CD4-positive, alpha-beta T cell (primary cell): ENCODE measurements at regions not wholly inside any gene's neighbourhood (a gene's known extent, or its start where the extent isn't known, plus 50 kb on each side); places are given as distances from the start of the nearest gene placed in this dataset.

Experiments used
- ATAC-seq: fragments of 200-7000 bp; cut with Tn5 transposase; one replicate; pipeline ENCODE4 v1.10.0; 2022; ENCODE audit warnings: mild to moderate bottlenecking; ENCODE audit not compliant: poor library complexity
- CTCF ChIA-PET: fragments of 350-600 bp; sonication (Branson Sonifier 250); formaldehyde crosslinking; loops from one replicate; lab custom pipeline; 2021; ENCODE audit warnings: antibody characterized with exemption, inconsistent platforms; lab: Charles Lee
- POLR2A ChIA-PET: fragments of 350-600 bp; sonication (Branson Sonifier 250); formaldehyde crosslinking; loops from one replicate; lab custom pipeline; 2021; ENCODE audit warnings: antibody characterized with exemption, inconsistent platforms; lab: Charles Lee
- DNase-seq, 14 experiments: peaks; one replicate each; pipeline ENCODE4 v3.0.0-alpha.2; 2013 to 2020; ENCODE audit warnings: mixed read lengths in 2 of 14
- H3K27ac ChIP-seq, 2 donors: one replicate each; pipeline versions ENCODE4 v1.5.1 to v1.7.0; 2013; ENCODE audit warnings: low read length in 2 of 2, low read depth in 1 of 2, mild to moderate bottlenecking in 1 of 2
- H3K27me3 ChIP-seq, 2 experiments: 1 replicate in 1 of 2; 2 replicates in 1 of 2; pipeline versions ENCODE4 v1.6.1 to v1.7.0; 2013; ENCODE audit warnings: low read length in 2 of 2, control low read depth in 1 of 2, mild to moderate bottlenecking in 1 of 2, moderate library complexity in 1 of 2; ENCODE audit not compliant: insufficient read depth in 2 of 2, control insufficient read depth in 1 of 2
- H3K36me3 ChIP-seq: one replicate; pipeline ENCODE4 v1.6.1; 2013; ENCODE audit warnings: low read length, control low read depth; ENCODE audit not compliant: insufficient read depth
- H3K4me1 ChIP-seq: one replicate; pipeline ENCODE4 v1.6.1; 2013; ENCODE audit warnings: low read length, control low read depth; ENCODE audit not compliant: insufficient read depth
- H3K4me3 ChIP-seq: one replicate; pipeline ENCODE4 v1.5.1; 2013; ENCODE audit warnings: mild to moderate bottlenecking, low read length, moderate library complexity
- H3K9me3 ChIP-seq, 2 experiments: 1 replicate in 1 of 2; 2 replicates in 1 of 2; pipeline versions ENCODE4 v1.6.1 to v1.7.0; 2013; ENCODE audit warnings: low read length in 2 of 2, mild to moderate bottlenecking in 2 of 2, control low read depth in 1 of 2, moderate library complexity in 1 of 2; ENCODE audit not compliant: control insufficient read depth in 1 of 2, insufficient read depth in 1 of 2
- H3K27ac Mint-ChIP-seq: one replicate; pipeline ENCODE4 v1.8.0; 2020; ENCODE audit warnings: mixed read lengths
- H3K27me3 Mint-ChIP-seq: one replicate; pipeline ENCODE4 v1.8.0; 2021; ENCODE audit warnings: mixed read lengths
- H3K36me3 Mint-ChIP-seq: one replicate; pipeline ENCODE4 v1.8.0; 2021; ENCODE audit warnings: low read depth, mixed read lengths
- H3K4me1 Mint-ChIP-seq: one replicate; pipeline ENCODE4 v1.8.0; 2021; ENCODE audit warnings: low read depth, mixed read lengths
- H3K4me3 Mint-ChIP-seq: one replicate; pipeline ENCODE4 v1.8.0; 2020; ENCODE audit warnings: mild to moderate bottlenecking, mixed read lengths
- H3K9me3 Mint-ChIP-seq: one replicate; pipeline ENCODE4 v1.8.0; 2020; ENCODE audit warnings: mixed read lengths
- CTCF ChIP-seq: fragments of 200-600 bp; IDR thresholded peaks from one replicate; pipeline ENCODE4 v1.8.0; 2022; ENCODE audit warnings: antibody characterized with exemption, mild to moderate bottlenecking
- intact Hi-C, 2 experiments: fragments of 100-400 bp; cut with DNase I in 1 of 2; cut with micrococcal nuclease in 1 of 2; formaldehyde crosslinking; loops; one replicate each; pipeline versions ENCODE4 v1.15.1 to v1.9.0; 2023 to 2025; cut with DNase I, micrococcal nuclease

GRCh38 chr11:38100836-38101462, 1502.9 kb upstream of the RAG2 start:
- CTCF ChIA-PET: no interaction called here

GRCh38 chr11:38095268-38095667, 1497.2 kb upstream of the RAG2 start:
- ChIA-PET CTCF (no interaction called here), POLR2A (no interaction called here)
- ATAC-seq (no peak), DNase-seq (no peak)
- intact Hi-C loops: no loop called here
- Mint-ChIP-seq H3K36me3 (no peaks in the 10 kb centered on the region), H3K27me3 (no peaks in the 10 kb centered on the region), H3K27ac (no peak overlapping the region), H3K4me3 (no peak overlapping the region), H3K4me1 (no peaks in the 10 kb centered on the region), H3K9me3 (peaks cover 10% of the 10 kb centered on the region)
- Histone ChIP-seq H3K27ac (no peak overlapping the region), H3K27me3 (no peaks in the 10 kb centered on the region), H3K9me3 (peaks cover 0 to 6% of the 10 kb centered on the region in 2 experiments), H3K4me1 (no peaks in the 10 kb centered on the region), H3K36me3 (no peaks in the 10 kb centered on the region), H3K4me3 (no peak overlapping the region)
- no peak for TF ChIP-seq CTCF

More at GRCh38 chr11:38100836-38101462, 1502.9 kb upstream of the RAG2 start:
- POLR2A ChIA-PET: no interaction called here
- Mint-ChIP-seq H3K36me3 (no peaks in the 10 kb centered on the region), H3K4me1 (no peaks in the 10 kb centered on the region), H3K27ac (no peak overlapping the region), H3K9me3 (peaks cover 11% of the 10 kb centered on the region), H3K27me3 (no peaks in the 10 kb centered on the region), H3K4me3 (no peak overlapping the region)
- H3K9me3 ChIP-seq: peaks cover 0 to 6% of the 10 kb centered on the region in 2 experiments
- no peak for TF ChIP-seq CTCF
- H3K27ac ChIP-seq: no peak overlapping the region
- intact Hi-C loops: no loop called here
- H3K36me3 ChIP-seq: no peaks in the 10 kb centered on the region
- no peaks in the 10 kb centered on the region for H3K4me1 ChIP-seq
- no peaks in the 10 kb centered on the region for H3K27me3 ChIP-seq
- no peak overlapping the region for H3K4me3 ChIP-seq
- DNase-seq: no peak
- ATAC-seq: no peak

- H3K27ac Mint-ChIP-seq: no peak overlapping the region
These were observed 1491.7 kb upstream of the RAG2 start for GRCh38 chr11:38089726-38090125.

More at GRCh38 chr11:38089726-38090125, 1491.7 kb upstream of the RAG2 start:
- ChIA-PET CTCF (no interaction called here), POLR2A (no interaction called here)
- intact Hi-C loops: no loop called here
- DNase-seq (no peak), ATAC-seq (no peak)
- Histone ChIP-seq H3K9me3 (peaks cover 0 to 2% of the 10 kb centered on the region in 2 experiments), H3K27me3 (no peaks in the 10 kb centered on the region), H3K4me3 (no peak overlapping the region), H3K27ac (no peak overlapping the region), H3K4me1 (no peaks in the 10 kb centered on the region), H3K36me3 (no peaks in the 10 kb centered on the region)
- no peak for TF ChIP-seq CTCF
- Mint-ChIP-seq H3K4me1 (no peaks in the 10 kb centered on the region), H3K36me3 (no peaks in the 10 kb centered on the region), H3K9me3 (peaks cover 8% of the 10 kb centered on the region), H3K27me3 (no peaks in the 10 kb centered on the region), H3K4me3 (no peak overlapping the region)
